Kidney tubule cell (primary cell): ENCODE measurements at regions not wholly inside any gene's neighbourhood (a gene's known extent, or its start where the extent isn't known, plus 50 kb on each side); places are given as distances from the start of the nearest gene placed in this dataset.
"Not testable (repeated sequence)": the region's sequence is repeated elsewhere in the genome, so short reads cannot be mapped to it uniquely, and the experiment has no call there.

Experiments
- DNase-seq: peaks from one replicate; pipeline ENCODE4 v3.0.0-alpha.2; 2018; ENCODE audit warnings: low spot score

DNA sequence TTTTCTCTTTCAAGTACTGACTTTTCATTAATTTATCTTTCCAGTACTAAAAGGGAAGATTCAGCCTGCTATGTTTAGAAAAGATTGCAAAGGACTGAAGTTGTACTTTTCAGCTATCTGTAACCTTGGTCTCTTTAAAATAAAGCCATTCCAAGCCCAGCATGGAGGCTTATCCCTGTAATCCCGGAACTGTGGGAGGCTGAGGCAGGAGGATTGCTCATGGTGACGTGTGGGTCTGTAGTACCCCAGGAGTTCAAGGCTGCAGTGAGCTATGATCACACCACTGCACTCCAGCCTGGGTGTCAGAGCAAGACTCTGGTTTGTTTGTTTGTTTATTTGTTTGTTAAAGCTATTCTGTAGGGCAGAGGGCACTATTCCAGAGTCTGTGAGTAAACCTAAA lies 50.6 kb upstream of the TMEM170B start:
- DNase-seq = no peak

- no peak for DNase-seq
These were observed 51.1 kb upstream of the TMEM170B start for GRCh38 chr6:11486486-11486885.

GRCh38 chr6:11486051-11486450 lies 51.5 kb upstream of the TMEM170B start:
- no peak for DNase-seq

- DNase-seq = no peak
These were observed 52.3 kb upstream of the TMEM170B start for GRCh38 chr6:11485271-11485670.

DNA sequence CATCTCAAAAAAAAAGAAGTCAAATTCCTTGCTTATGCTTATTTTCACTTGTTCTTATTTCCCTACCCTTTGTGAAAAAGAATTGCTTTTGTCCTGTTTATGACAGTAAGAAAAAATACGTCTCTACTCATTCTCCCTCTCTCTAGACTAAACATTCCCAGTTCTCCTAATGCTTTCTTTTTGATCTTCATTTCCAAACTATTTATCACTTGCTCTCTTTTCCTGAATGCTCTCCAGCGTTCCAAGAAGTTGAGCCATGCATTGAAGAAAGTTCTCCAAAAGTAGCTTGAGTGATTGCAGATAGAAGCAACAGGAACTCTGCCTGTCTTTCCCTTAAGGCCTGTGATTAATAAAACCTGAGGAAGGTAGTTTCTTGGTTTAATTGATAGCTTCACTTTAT lies 53.1 kb upstream of the TMEM170B start:
- no peak for DNase-seq

GRCh38 chr6:11482616-11483015 lies 54.9 kb upstream of the TMEM170B start:
- DNase-seq = no peak

GRCh38 chr6:11480541-11480940 lies 57.0 kb upstream of the TMEM170B start:
- no peak for DNase-seq

- no peak for DNase-seq
These were observed 58.3 kb upstream of the TMEM170B start for GRCh38 chr6:11479296-11479695.

DNA sequence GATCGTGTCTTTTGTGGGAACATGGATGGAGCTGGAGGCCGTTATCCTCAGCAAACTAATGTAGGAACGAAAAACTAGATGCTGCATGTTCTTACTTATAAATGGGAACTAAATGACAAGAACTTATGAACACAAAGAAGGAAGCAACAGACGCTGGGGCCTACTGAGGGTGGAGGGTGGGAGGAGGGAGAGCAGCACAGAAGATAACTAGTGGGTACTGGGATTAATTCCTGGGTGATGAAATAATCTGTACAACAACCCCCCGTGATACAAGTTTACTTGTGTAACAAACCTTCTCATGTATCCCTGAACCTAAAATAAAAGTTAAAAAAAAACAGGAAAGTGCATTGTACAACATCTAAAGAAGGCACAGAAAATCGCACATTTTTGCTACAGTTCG lies 59.0 kb upstream of the TMEM170B start:
- no peak for DNase-seq

GRCh38 chr6:11475016-11475415 lies 62.5 kb upstream of the TMEM170B start:
- DNase-seq = no peak

- peak; percentile 35 for DNase-seq
These were observed 64.4 kb upstream of the TMEM170B start for GRCh38 chr6:11473008-11473740.

- no peak for DNase-seq
These were observed 66.3 kb upstream of the TMEM170B start for GRCh38 chr6:11471261-11471660.

DNA sequence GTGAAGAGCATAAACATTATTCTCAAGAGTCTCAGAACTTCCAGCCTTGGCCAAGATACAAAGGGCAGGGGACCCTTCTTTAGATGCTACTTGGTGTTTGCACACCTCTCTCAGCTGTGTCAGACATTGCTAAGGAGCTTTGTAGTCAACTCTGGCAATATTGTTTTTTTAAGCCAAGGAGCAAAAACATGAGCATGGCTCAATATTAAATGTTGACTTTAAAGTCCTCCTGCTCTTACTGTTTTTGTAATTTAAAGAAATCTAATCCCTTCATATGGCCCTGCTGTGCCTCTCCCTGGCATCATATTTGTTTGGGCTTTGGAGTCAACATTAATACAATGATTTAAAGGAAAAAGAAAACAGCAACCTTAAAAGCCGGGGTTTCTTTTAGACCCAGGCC lies 67.9 kb upstream of the TMEM170B start:
- no peak for DNase-seq

- not testable (repeated sequence) for DNase-seq
These were observed 69.3 kb upstream of the TMEM170B start for GRCh38 chr6:11468271-11468670.

- DNase-seq = no peak
These were observed 70.2 kb upstream of the TMEM170B start for GRCh38 chr6:11467364-11467763.

GRCh38 chr6:11463398-11463780 lies 74.2 kb upstream of the TMEM170B start:
- DNase-seq = no peak

DNA sequence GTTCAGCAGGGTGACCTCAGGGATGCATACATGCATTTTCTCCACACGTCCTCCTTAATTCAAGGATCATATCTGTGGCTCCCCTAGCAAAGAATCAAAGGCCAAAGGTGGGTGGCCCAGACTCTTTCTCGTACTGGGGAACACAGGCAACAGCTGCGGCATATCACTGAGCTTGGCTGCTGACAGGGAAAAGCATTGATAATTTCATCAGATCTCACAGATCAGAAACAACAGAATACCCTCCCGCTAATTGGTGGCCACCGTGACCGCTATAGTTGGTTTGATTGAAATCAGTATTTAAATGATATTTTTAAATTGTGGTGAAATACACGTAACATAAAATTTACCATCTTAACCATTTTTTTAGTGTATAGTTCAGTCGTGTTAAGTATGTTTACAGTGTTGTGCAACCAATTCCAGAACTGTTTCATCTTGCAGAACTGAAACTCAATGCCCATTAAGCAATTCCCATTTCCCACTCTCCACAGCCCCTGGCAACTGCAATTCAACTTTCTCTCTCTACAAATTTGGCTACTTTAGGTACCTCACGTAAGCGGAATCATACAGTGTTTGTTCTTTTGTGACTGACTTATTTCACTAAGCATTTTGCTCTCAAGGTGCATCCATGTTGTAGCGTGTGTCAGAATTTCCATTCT lies 74.7 kb upstream of the TMEM170B start:
- DNase-seq = no peak

- no peak for DNase-seq
These were observed 76.5 kb upstream of the TMEM170B start for GRCh38 chr6:11460837-11461661.

- DNase-seq = peak; percentile 83
These were observed 77.4 kb upstream of the TMEM170B start for GRCh38 chr6:11460001-11460668.

DNA sequence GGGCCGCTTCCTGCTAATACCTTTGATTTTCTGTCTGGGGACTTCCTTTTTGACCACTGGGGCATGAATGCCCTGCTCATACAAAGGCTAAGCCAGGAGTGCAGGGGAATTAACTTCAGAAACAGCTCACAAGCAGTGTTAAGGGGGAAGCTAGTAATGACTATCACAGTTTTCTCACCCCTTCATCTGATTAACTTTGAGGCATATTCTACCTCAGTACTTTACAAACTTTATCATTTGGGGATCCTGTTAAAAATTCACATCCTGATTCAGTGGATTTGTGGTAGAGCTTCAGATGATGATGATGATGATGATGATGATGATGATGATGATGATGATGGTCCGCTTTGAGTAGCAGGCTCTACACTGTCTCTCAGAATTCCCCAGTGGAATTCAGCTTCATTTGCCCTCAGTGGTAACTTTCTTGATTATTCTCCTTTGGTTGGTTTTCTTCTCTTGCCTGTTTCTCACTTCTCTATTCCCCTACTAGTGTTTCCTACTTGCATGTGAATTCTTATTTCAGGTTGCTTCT lies 78.4 kb upstream of the TMEM170B start:
- DNase-seq = peak; percentile 74

GRCh38 chr6:11458509-11458908 lies 79.0 kb upstream of the TMEM170B start:
- no peak for DNase-seq

GRCh38 chr6:11457422-11457821 lies 80.1 kb upstream of the TMEM170B start:
- not testable (repeated sequence) for DNase-seq
